ENCODE measurements at regions not wholly inside any gene's neighbourhood (a gene's known extent, or its start where the extent isn't known, plus 50 kb on each side); places are given as distances from the start of the nearest gene placed in this dataset.
"Not testable (repeated sequence)": the region's sequence is repeated elsewhere in the genome, so short reads cannot be mapped to it uniquely, and the experiment has no call there.

DNA sequence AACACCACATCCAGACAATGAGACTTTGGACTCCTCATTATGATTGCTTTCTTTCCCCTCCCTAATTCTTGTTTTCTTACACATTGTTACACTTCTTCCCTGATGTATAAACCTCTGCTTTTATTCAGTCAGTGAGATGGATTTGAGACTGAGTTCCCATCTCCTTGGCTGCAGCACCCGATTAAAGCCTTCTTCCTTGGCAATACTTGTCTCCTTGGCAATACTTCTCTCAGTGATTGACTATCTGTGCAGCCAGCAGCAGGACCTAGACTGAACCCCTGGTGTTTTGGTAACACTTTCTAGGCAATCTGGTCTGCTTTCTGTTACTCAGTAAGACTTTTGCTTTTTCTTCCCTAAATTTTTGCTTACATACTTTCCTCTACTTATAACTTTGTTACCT lies 492.8 kb upstream of the SMC2 start:
- H3K79me2 ChIP-seq (ENCODE audit: control insufficient read depth, insufficient read depth, low read length) = no peaks in the 10 kb centered on the region
- FAIRE-seq (no peak), DNase-seq (ENCODE audit: low read depth, low spot score) (no peak)
- H3K36me3 ChIP-seq (ENCODE audit: control insufficient read depth in 2 of 2, extremely low read depth in 1 of 2, insufficient read depth in 2 of 2, low read length in 2 of 2) = no peaks in the 10 kb centered on the region
- intact Hi-C loops (cut with micrococcal nuclease) (no loop called here), dilution Hi-C loops (cut with MboI; ENCODE audit: extremely low pct_ligation_motif_present, low sequenced_read_pairs) (no loop called here)
- POLR2A ChIA-PET = no interaction called here
- H3K4me3 ChIP-seq (replicated peaks in 1 of 3; ENCODE audit: insufficient read depth in 1 of 3, low read depth in 1 of 3, low read length in 3 of 3) = no peak overlapping the region
- H3K9me3 ChIP-seq (replicated peaks; ENCODE audit: control insufficient read depth, insufficient read depth, low read length) = peaks cover 2% of the 10 kb centered on the region
- no peak overlapping the region for H2AFZ ChIP-seq (ENCODE audit: low read depth, low read length)
- no peaks in the 10 kb centered on the region for H4K20me1 ChIP-seq (replicated peaks; ENCODE audit: control insufficient read depth, extremely low read depth, insufficient read depth, low read length)
- no peak overlapping the region for H3K27ac ChIP-seq (ENCODE audit: insufficient read depth, low read depth, low read length)
- H3K4me1 ChIP-seq (ENCODE audit: control insufficient read depth, extremely low read depth, insufficient read depth, low read length) = no peaks in the 10 kb centered on the region
- no peaks in the 10 kb centered on the region for H3K27me3 ChIP-seq (ENCODE audit: control insufficient read depth in 2 of 2, insufficient read depth in 2 of 2, low read length in 2 of 2)
- BruUV-seq (replicated peaks) = no TSS peak
- no peak overlapping the region for H3K4me2 ChIP-seq (ENCODE audit: insufficient read depth, low read length)
- TF ChIP-seq, protein P1, sequence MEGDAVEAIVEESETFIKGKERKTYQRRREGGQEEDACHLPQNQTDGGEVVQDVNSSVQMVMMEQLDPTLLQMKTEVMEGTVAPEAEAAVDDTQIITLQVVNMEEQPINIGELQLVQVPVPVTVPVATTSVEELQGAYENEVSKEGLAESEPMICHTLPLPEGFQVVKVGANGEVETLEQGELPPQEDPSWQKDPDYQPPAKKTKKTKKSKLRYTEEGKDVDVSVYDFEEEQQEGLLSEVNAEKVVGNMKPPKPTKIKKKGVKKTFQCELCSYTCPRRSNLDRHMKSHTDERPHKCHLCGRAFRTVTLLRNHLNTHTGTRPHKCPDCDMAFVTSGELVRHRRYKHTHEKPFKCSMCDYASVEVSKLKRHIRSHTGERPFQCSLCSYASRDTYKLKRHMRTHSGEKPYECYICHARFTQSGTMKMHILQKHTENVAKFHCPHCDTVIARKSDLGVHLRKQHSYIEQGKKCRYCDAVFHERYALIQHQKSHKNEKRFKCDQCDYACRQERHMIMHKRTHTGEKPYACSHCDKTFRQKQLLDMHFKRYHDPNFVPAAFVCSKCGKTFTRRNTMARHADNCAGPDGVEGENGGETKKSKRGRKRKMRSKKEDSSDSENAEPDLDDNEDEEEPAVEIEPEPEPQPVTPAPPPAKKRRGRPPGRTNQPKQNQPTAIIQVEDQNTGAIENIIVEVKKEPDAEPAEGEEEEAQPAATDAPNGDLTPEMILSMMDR (IDR thresholded peaks at IDR 0.05; ENCODE audit: extremely low read depth in 1 of 2, insufficient read depth in 1 of 2, low read depth in 1 of 2, low read length in 2 of 2) = no peak
- no peak for TF ChIP-seq GATA2 (IDR thresholded peaks at IDR 0.05; ENCODE audit: insufficient read depth, insufficient read length, low read depth, low read length)
- TF ChIP-seq POLR2A (IDR thresholded peaks at IDR 0.05; ENCODE audit: low read depth, low read length) = no peak
- no peak for TF ChIP-seq EZH2 (IDR thresholded peaks at IDR 0.05; ENCODE audit: borderline replicate concordance, low read depth, low read length, severe bottlenecking)
- CTCF ChIA-PET = no interaction called here
- no peaks in the 10 kb centered on the region for H3K9me1 ChIP-seq (replicated peaks; ENCODE audit: control insufficient read depth, extremely low read depth, insufficient read depth, low read length)
- no peak overlapping the region for H3K9ac ChIP-seq (replicated peaks; ENCODE audit: extremely low read depth, insufficient read depth, low read length)

DNA sequence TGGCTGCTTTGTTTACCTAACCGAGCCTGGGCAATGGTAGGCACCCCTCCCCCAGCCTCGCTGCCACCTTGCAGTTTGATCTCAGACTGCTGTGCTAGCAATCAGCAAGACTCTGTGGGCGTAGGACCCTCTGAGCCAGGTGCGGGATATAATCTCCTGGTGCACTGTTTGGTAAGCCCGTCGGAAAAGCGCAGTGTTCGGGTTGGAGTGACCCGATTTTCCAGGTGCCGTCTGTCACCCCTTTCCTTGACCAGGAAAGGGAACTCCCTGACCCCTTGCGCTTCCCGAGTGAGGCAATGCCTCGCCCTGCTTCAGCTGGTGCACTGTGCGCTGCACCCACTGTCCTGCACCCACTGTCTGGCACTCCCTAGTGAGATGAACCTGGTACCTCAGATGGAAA lies 482.2 kb upstream of the SMC2 start:
- H3K4me3 ChIP-seq (replicated peaks in 1 of 3; ENCODE audit: insufficient read depth in 1 of 3, low read depth in 1 of 3, low read length in 3 of 3); dilution Hi-C loops (cut with MboI; ENCODE audit: extremely low pct_ligation_motif_present, low sequenced_read_pairs); DNase-seq (ENCODE audit: low read depth, low spot score); H3K4me1 ChIP-seq (ENCODE audit: control insufficient read depth, extremely low read depth, insufficient read depth, low read length); POLR2A ChIA-PET; H3K27me3 ChIP-seq (ENCODE audit: control insufficient read depth in 2 of 2, insufficient read depth in 2 of 2, low read length in 2 of 2); intact Hi-C loops (cut with micrococcal nuclease); FAIRE-seq; CTCF ChIA-PET; H2AFZ ChIP-seq (ENCODE audit: low read depth, low read length); H4K20me1 ChIP-seq (replicated peaks; ENCODE audit: control insufficient read depth, extremely low read depth, insufficient read depth, low read length); H3K9me3 ChIP-seq (replicated peaks; ENCODE audit: control insufficient read depth, insufficient read depth, low read length); H3K27ac ChIP-seq (ENCODE audit: insufficient read depth, low read depth, low read length); H3K79me2 ChIP-seq (ENCODE audit: control insufficient read depth, insufficient read depth, low read length); H3K9me1 ChIP-seq (replicated peaks; ENCODE audit: control insufficient read depth, extremely low read depth, insufficient read depth, low read length); BruUV-seq (replicated peaks); H3K4me2 ChIP-seq (ENCODE audit: insufficient read depth, low read length); H3K9ac ChIP-seq (replicated peaks; ENCODE audit: extremely low read depth, insufficient read depth, low read length); H3K36me3 ChIP-seq (ENCODE audit: control insufficient read depth in 2 of 2, extremely low read depth in 1 of 2, insufficient read depth in 2 of 2, low read length in 2 of 2): not testable (repeated sequence)
